Transverse colon (tissue), 4 donors: ENCODE measurements at regions not wholly inside any gene's neighbourhood (a gene's known extent, or its start where the extent isn't known, plus 50 kb on each side); places are given as distances from the start of the nearest gene placed in this dataset.
A peak's percentile ranks its signal among the peaks of the same experiment; 100 is the strongest.
"Not testable (repeated sequence)": the region's sequence is repeated elsewhere in the genome, so short reads cannot be mapped to it uniquely, and the experiment has no call there.

Experiments used
- DNase-seq: peaks from one replicate; pipeline ENCODE4 v3.0.0-alpha.2; 2019
- H3K27ac ChIP-seq, 4 donors: fragments of 200-600 bp; sonication (generic); 2 replicates each; pipeline ENCODE4 v1.5.1; 2016 to 2018; ENCODE audit warnings: inconsistent platforms in 4 of 4
- H3K27me3 ChIP-seq: fragments of 200-600 bp; sonication (generic); 2 replicates; pipeline ENCODE4 v1.5.1; 2017; ENCODE audit warnings: inconsistent platforms
- H3K36me3 ChIP-seq, 4 donors: fragments of 200-600 bp; sonication (generic); 2 replicates each; pipeline ENCODE4 v1.5.1; 2017 to 2019; ENCODE audit warnings: inconsistent platforms in 4 of 4
- H3K4me1 ChIP-seq, 4 donors: fragments of 200-600 bp; sonication (generic); 2 replicates each; pipeline ENCODE4 v1.5.1; 2017 to 2020; ENCODE audit warnings: inconsistent platforms in 4 of 4
- H3K4me3 ChIP-seq, 4 donors: fragments of 200-600 bp; sonication (generic); 1 replicate in 1 of 4; 2 replicates in 3 of 4; pipeline versions ENCODE4 v1.5.1 to v1.6.1; 2017 to 2019; ENCODE audit warnings: inconsistent platforms in 4 of 4
- H3K9me3 ChIP-seq, 2 donors: fragments of 200-600 bp; sonication (generic); 2 replicates each; pipeline ENCODE4 v1.5.1; 2017 to 2019; ENCODE audit warnings: inconsistent platforms in 2 of 2
- CTCF ChIP-seq, 5 experiments: fragments of 200-600 bp in 3 of 5; fragments of 450-650 bp in 2 of 5; sonication (generic) in 3 of 5; IDR thresholded peaks; 1 replicate in 2 of 5; 2 replicates in 3 of 5; pipeline ENCODE4 v1.5.1; 2016 to 2017; ENCODE audit warnings: antibody characterized with exemption in 5 of 5, inconsistent platforms in 3 of 5, mild to moderate bottlenecking in 2 of 5, moderate library complexity in 1 of 5
- EP300 ChIP-seq: sonication (generic); formaldehyde crosslinking; IDR thresholded peaks from one replicate; pipeline ENCODE4 v1.6.1; 2017; ENCODE audit warnings: antibody characterized with exemption, low read depth
- POLR2A ChIP-seq: fragments of 450-650 bp; IDR thresholded peaks from one replicate; pipeline ENCODE4 v1.6.1; 2016; ENCODE audit warnings: antibody characterized with exemption, mild to moderate bottlenecking, moderate library complexity
- POLR2AphosphoS5 ChIP-seq, 3 donors: sonication (generic); formaldehyde crosslinking; IDR thresholded peaks; one replicate each; pipeline ENCODE4 v1.6.1; 2016; ENCODE audit warnings: antibody characterized with exemption in 3 of 3
- WGBS, 2 donors: methylation state at CpG; one replicate each; pipeline ENCODE4 v1.1.5; 2018; ENCODE audit warnings: low coverage in 1 of 2; 5-methylcytosine and 5-hydroxymethylcytosine counted together
- in situ Hi-C, 4 donors: fragments of 200-750 bp; cut with MboI; loops; one replicate each; pipeline versions ENCODE4 v1.15.0 to v1.15.1; 2017; ENCODE audit warnings: low sequenced_read_pairs in 3 of 4, low pct_ligation_motif_present in 1 of 4, low pct_unique_long_range_greater_than_20kb in 1 of 4
- intact Hi-C: fragments of 100-400 bp; cut with DNase I; formaldehyde crosslinking; loops from one replicate; pipeline ENCODE4 v1.15.1; 2023; ENCODE audit warnings: low total_unique reads

- 64 to 71% methylated on average over 9 to 10 of the region's 10 CpGs for WGBS, 2 donors
- TF ChIP-seq CTCF (IDR thresholded peaks at IDR 0.05) (no peak), POLR2AphosphoS5 (IDR thresholded peaks at IDR 0.05) (no peak), EP300 (no peak)
- in situ Hi-C loops, result no loop called here
- no peak for DNase-seq
- peaks cover 5 to 16% (median 9%) of the 10 kb centered on the region in 4 donors for H3K4me1 ChIP-seq
- H3K9me3 ChIP-seq, result no peaks in the 10 kb centered on the region
- no peaks in the 10 kb centered on the region for H3K36me3 ChIP-seq
- no peak overlapping the region for H3K27ac ChIP-seq
- intact Hi-C loops, result no loop called here
- no peaks in the 10 kb centered on the region for H3K27me3 ChIP-seq
- no peak overlapping the region for H3K4me3 ChIP-seq
Observed at GRCh38 chr12:124087266-124088051, 114.4 kb downstream of the ZNF664 start.

- H3K27me3 ChIP-seq, result no peaks in the 10 kb centered on the region
- no peaks in the 10 kb centered on the region for H3K36me3 ChIP-seq
- DNase-seq, result no peak
- no peak overlapping the region for H3K4me3 ChIP-seq
- no peak for TF ChIP-seq POLR2A
- no peak for TF ChIP-seq EP300
- no peak for TF ChIP-seq CTCF (IDR thresholded peaks at IDR 0.05)
- no peak for TF ChIP-seq POLR2AphosphoS5 (IDR thresholded peaks at IDR 0.05)
- no peaks in the 10 kb centered on the region for H3K9me3 ChIP-seq
- peak overlapping the region; percentile 17 to 54 (median 36) for H3K27ac ChIP-seq
- WGBS, 2 donors, result 58 to 62% methylated on average over 7 to 16 of the region's 16 CpGs
- peaks cover 5 to 16% (median 9%) of the 10 kb centered on the region in 4 donors for H3K4me1 ChIP-seq
- in situ Hi-C loops, result no loop called here
- intact Hi-C loops, result no loop called here
Observed at GRCh38 chr12:124088217-124088907, 115.3 kb downstream of the ZNF664 start.

GRCh38 chr12:124089181-124089914, 116.3 kb downstream of the ZNF664 start:
- intact Hi-C loops, result not testable (repeated sequence)

GRCh38 chr12:124091835-124092234, 118.8 kb downstream of the ZNF664 start:
- H3K9me3 ChIP-seq, result no peaks in the 10 kb centered on the region
- in situ Hi-C loops, result no loop called here
- peaks cover 5 to 16% (median 9%) of the 10 kb centered on the region in 4 donors for H3K4me1 ChIP-seq
- no peak overlapping the region for H3K27ac ChIP-seq
- no peaks in the 10 kb centered on the region for H3K27me3 ChIP-seq
- no peaks in the 10 kb centered on the region for H3K36me3 ChIP-seq
- DNase-seq, result no peak
- intact Hi-C loops, result no loop called here
- WGBS, 2 donors, result 89% methylated on average over 3 of the region's 3 CpGs; no CpG with 5 or more reads in 1 of the 2 donors
- TF ChIP-seq EP300, result no peak
- TF ChIP-seq POLR2AphosphoS5 (IDR thresholded peaks at IDR 0.05), result no peak
- TF ChIP-seq POLR2A, result no peak
- TF ChIP-seq CTCF (IDR thresholded peaks at IDR 0.05), result no peak
- H3K4me3 ChIP-seq, result no peak overlapping the region

More at GRCh38 chr12:124089181-124089914, 116.3 kb downstream of the ZNF664 start:
- 57 to 100% methylated on average over 1 to 8 of the region's 11 CpGs for whole genome bisulfite sequencing, 2 donors
- H3K36me3 ChIP-seq, in situ Hi-C loops, H3K9me3 ChIP-seq, H3K4me3 ChIP-seq, H3K27me3 ChIP-seq: not testable (repeated sequence)
- Histone ChIP-seq H3K4me1 (peaks cover 5 to 16% (median 9%) of the 10 kb centered on the region in 4 donors), H3K27ac (peak overlapping the region; percentile 22 to 69 (median 42))
- DNase-seq, result peak; percentile 29

GRCh38 chr12:124092532-124092931, 119.5 kb downstream of the ZNF664 start:
- H3K4me3 ChIP-seq, H3K27ac ChIP-seq, in situ Hi-C loops, H3K9me3 ChIP-seq, intact Hi-C loops, H3K27me3 ChIP-seq, DNase-seq, H3K36me3 ChIP-seq: not testable (repeated sequence)
- H3K4me1 ChIP-seq, result peaks cover 5 to 16% (median 7%) of the 10 kb centered on the region in 4 donors
